ENCODE measurements at regions not wholly inside any gene's neighbourhood (a gene's known extent, or its start where the extent isn't known, plus 50 kb on each side); places are given as distances from the start of the nearest gene placed in this dataset.

DNA sequence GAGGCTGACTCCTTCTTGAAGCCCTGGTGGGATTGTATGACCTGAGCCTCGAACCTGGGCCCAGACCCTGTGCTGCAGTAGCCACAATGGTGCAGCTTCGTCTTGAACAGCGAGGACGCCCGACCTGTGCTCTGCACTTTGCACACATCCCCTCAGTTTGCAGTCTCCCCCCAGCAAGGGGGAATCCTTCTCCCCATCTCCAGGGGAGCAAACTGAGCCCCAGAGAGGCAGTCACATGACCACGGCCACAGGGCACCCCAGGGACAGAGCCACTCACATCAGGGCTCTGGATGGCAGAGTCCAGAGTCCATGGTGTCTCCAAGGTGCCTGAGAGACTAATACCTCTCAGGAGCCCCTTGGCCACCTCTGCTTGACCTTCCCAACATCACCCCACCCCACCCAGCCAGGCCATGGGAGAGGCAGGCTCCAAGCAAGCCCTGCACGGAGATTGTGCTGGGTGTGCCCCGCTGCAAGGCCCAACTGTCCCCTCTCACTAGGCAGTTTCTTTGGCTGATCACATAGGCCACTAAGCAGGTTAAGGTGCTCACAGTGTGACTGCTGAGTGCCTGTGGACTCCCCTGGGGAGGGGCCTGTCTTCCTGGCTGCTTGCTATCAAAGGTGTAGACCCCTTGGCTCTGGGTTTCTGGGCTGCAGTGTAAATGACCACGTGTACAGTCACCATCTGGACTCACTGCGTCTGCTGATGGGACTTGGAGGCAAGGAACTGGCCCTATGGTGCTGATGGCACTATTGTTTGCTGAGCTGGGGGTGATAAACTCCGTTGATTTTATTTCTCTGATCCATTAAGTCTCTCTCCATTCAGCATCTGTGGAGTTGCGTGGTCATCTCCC is 398.1 kb downstream of the MATN1 start:
- Histone ChIP-seq H3K79me2 (ENCODE audit: insufficient read depth, low read depth) (no peaks in the 10 kb centered on the region), H3K27ac (no peak overlapping the region), H3K27me3 (ENCODE audit: insufficient read depth, low read depth) (no peaks in the 10 kb centered on the region; the same call in 1 of the 2 replicates), H3K4me2 (no peak overlapping the region), H3K4me3 (IDR thresholded peaks at IDR 0.05; ENCODE audit: insufficient read depth, low read depth, low read length) (no peak overlapping the region), H3K4me1 (ENCODE audit: low read depth, poor library complexity, severe bottlenecking) (no peaks in the 10 kb centered on the region), H4K20me1 (ENCODE audit: insufficient read depth) (no peaks in the 10 kb centered on the region), H3K36me3 (ENCODE audit: insufficient read depth) (no peaks in the 10 kb centered on the region), H2AFZ (ENCODE audit: low read depth) (no peak overlapping the region), H3K9ac (no peak overlapping the region)
- TF ChIP-seq, protein P1, sequence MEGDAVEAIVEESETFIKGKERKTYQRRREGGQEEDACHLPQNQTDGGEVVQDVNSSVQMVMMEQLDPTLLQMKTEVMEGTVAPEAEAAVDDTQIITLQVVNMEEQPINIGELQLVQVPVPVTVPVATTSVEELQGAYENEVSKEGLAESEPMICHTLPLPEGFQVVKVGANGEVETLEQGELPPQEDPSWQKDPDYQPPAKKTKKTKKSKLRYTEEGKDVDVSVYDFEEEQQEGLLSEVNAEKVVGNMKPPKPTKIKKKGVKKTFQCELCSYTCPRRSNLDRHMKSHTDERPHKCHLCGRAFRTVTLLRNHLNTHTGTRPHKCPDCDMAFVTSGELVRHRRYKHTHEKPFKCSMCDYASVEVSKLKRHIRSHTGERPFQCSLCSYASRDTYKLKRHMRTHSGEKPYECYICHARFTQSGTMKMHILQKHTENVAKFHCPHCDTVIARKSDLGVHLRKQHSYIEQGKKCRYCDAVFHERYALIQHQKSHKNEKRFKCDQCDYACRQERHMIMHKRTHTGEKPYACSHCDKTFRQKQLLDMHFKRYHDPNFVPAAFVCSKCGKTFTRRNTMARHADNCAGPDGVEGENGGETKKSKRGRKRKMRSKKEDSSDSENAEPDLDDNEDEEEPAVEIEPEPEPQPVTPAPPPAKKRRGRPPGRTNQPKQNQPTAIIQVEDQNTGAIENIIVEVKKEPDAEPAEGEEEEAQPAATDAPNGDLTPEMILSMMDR (conservative IDR thresholded peaks at IDR 0.05; ENCODE audit: low read depth, low read length), result no peak

GRCh38 chr1:30324251-30325084 is 398.9 kb downstream of the MATN1 start:
- Histone ChIP-seq H4K20me1 (ENCODE audit: insufficient read depth) (no peaks in the 10 kb centered on the region), H3K4me2 (no peak overlapping the region), H3K4me1 (ENCODE audit: low read depth, poor library complexity, severe bottlenecking) (no peaks in the 10 kb centered on the region), H3K27me3 (ENCODE audit: insufficient read depth, low read depth) (no peaks in the 10 kb centered on the region; the same call in 1 of the 2 replicates), H3K9ac (no peak overlapping the region), H3K36me3 (ENCODE audit: insufficient read depth) (no peaks in the 10 kb centered on the region), H3K4me3 (IDR thresholded peaks at IDR 0.05; ENCODE audit: insufficient read depth, low read depth, low read length) (no peak overlapping the region), H3K79me2 (ENCODE audit: insufficient read depth, low read depth) (no peaks in the 10 kb centered on the region), H2AFZ (ENCODE audit: low read depth) (no peak overlapping the region), H3K27ac (no peak overlapping the region)
- TF ChIP-seq, protein P1 (conservative IDR thresholded peaks at IDR 0.05; ENCODE audit: low read depth, low read length), result no peak

DNA sequence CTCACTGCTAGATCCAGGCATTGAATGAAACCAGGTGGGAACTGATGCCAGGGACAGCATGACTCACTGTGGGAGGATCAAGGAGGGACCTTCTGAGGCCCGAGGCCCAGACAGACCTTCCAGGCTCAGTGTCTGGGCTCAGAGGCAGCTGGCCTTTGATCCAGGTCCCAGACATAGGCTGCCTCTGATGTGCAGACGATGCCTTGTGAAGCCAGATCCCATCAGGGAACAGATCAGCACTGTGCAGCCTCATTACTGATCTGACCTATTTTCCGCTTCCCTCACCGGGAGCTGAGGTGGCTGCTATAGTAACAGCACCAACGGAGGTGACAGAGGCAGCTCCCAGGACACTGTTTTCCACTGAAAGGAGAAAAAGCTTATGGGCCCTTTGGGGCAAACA is 399.5 kb downstream of the MATN1 start:
- no peak overlapping the region for H3K4me2 ChIP-seq
- no peaks in the 10 kb centered on the region; the same call in 1 of the 2 replicates for H3K27me3 ChIP-seq (ENCODE audit: insufficient read depth, low read depth)
- no peaks in the 10 kb centered on the region for H4K20me1 ChIP-seq (ENCODE audit: insufficient read depth)
- no peaks in the 10 kb centered on the region for H3K4me1 ChIP-seq (ENCODE audit: low read depth, poor library complexity, severe bottlenecking)
- no peak overlapping the region for H3K27ac ChIP-seq
- H2AFZ ChIP-seq (ENCODE audit: low read depth), result no peak overlapping the region
- TF ChIP-seq, protein P1 (conservative IDR thresholded peaks at IDR 0.05; ENCODE audit: low read depth, low read length), result no peak
- H3K4me3 ChIP-seq (IDR thresholded peaks at IDR 0.05; ENCODE audit: insufficient read depth, low read depth, low read length), result no peak overlapping the region
- H3K79me2 ChIP-seq (ENCODE audit: insufficient read depth, low read depth), result no peaks in the 10 kb centered on the region
- H3K36me3 ChIP-seq (ENCODE audit: insufficient read depth), result no peaks in the 10 kb centered on the region
- H3K9ac ChIP-seq, result no peak overlapping the region

- no peaks in the 10 kb centered on the region; the same call in 1 of the 2 replicates for H3K27me3 ChIP-seq (ENCODE audit: insufficient read depth, low read depth)
- TF ChIP-seq, protein P1 (conservative IDR thresholded peaks at IDR 0.05; ENCODE audit: low read depth, low read length), result no peak
- no peak overlapping the region for H2AFZ ChIP-seq (ENCODE audit: low read depth)
- H3K27ac ChIP-seq, result no peak overlapping the region
- H3K79me2 ChIP-seq (ENCODE audit: insufficient read depth, low read depth), result no peaks in the 10 kb centered on the region
- no peaks in the 10 kb centered on the region for H3K4me1 ChIP-seq (ENCODE audit: low read depth, poor library complexity, severe bottlenecking)
- H4K20me1 ChIP-seq (ENCODE audit: insufficient read depth), result no peaks in the 10 kb centered on the region
- H3K36me3 ChIP-seq (ENCODE audit: insufficient read depth), result no peaks in the 10 kb centered on the region
- H3K9ac ChIP-seq, result no peak overlapping the region
- no peak overlapping the region for H3K4me3 ChIP-seq (IDR thresholded peaks at IDR 0.05; ENCODE audit: insufficient read depth, low read depth, low read length)
- H3K4me2 ChIP-seq, result no peak overlapping the region
Observed at GRCh38 chr1:30323352-30323751, 400.0 kb downstream of the MATN1 start.

Data from KMS-11 (cell line).